SU-DHL-6 (cell line): ENCODE measurements at regions not wholly inside any gene's neighbourhood (a gene's known extent, or its start where the extent isn't known, plus 50 kb on each side); places are given as distances from the start of the nearest gene placed in this dataset.

Experiments used
- H2AFZ ChIP-seq: fragments of 200-600 bp; sonication (generic); 2 replicates; pipeline ENCODE4 v1.6.1; 2014; ENCODE audit warnings: low read depth, mild to moderate bottlenecking, moderate library complexity, mixed read lengths, antibody characterized with exemption, low read length; ENCODE audit not compliant: severe bottlenecking
- H3F3A ChIP-seq: fragments of 200-600 bp; shearing (Covaris generic); 2 replicates; pipeline ENCODE4 v1.6.0; 2016; ENCODE audit warnings: antibody characterized with exemption, mild to moderate bottlenecking; ENCODE audit not compliant: insufficient read depth
- H3K27ac ChIP-seq: fragments of 200-600 bp; sonication (generic); 2 replicates; pipeline ENCODE4 v1.5.1; 2016; ENCODE audit warnings: low read depth, mild to moderate bottlenecking, low read length, moderate library complexity, mixed read lengths
- H3K27me3 ChIP-seq: fragments of 200-600 bp; sonication (generic), shearing (Covaris generic); 2 replicates; pipeline ENCODE4 v1.6.0; 2014; ENCODE audit warnings: mild to moderate bottlenecking, low read length
- H3K36me3 ChIP-seq: fragments of 200-600 bp; sonication (generic); 2 replicates; pipeline ENCODE4 v1.6.1; 2014; ENCODE audit warnings: mild to moderate bottlenecking, low read length, mixed read lengths
- H3K4me2 ChIP-seq: fragments of 300-600, 200-600 bp; shearing (Covaris generic), sonication (generic); 2 replicates; pipeline ENCODE4 v1.6.0; 2014; ENCODE audit warnings: low read length, low read depth, mild to moderate bottlenecking; ENCODE audit not compliant: poor library complexity, severe bottlenecking
- H3K4me3 ChIP-seq: fragments of 200-600 bp; sonication (generic); 2 replicates; pipeline ENCODE4 v1.5.1; 2014; ENCODE audit warnings: antibody characterized with exemption, low read length, mild to moderate bottlenecking, mixed read lengths; ENCODE audit not compliant: insufficient read depth, poor library complexity, severe bottlenecking
- H3K79me2 ChIP-seq: fragments of 200-600 bp; sonication (generic); 2 replicates; pipeline ENCODE4 v1.6.1; 2014; ENCODE audit warnings: mild to moderate bottlenecking, low read length, moderate library complexity; ENCODE audit not compliant: insufficient read depth
- H3K9ac ChIP-seq: fragments of 200-600 bp; sonication (generic); 2 replicates; pipeline ENCODE4 v1.7.0; 2014; ENCODE audit warnings: mild to moderate bottlenecking, low read length
- H3K9me2 ChIP-seq: fragments of 200-600 bp; sonication (generic); replicated peaks from 2 replicates; pipeline ENCODE4 v1.6.1; 2014; ENCODE audit warnings: low read length; ENCODE audit not compliant: insufficient read depth
- H3K9me3 ChIP-seq: fragments of 200-600 bp; sonication (generic); 2 replicates; pipeline ENCODE4 v1.6.1; 2014; ENCODE audit warnings: low read length, mixed read lengths; ENCODE audit not compliant: insufficient read depth
- H4K20me1 ChIP-seq: fragments of 200-600 bp; sonication (generic); 2 replicates; pipeline ENCODE4 v1.6.1; 2014; ENCODE audit warnings: low read depth, mild to moderate bottlenecking, antibody characterized with exemption, low read length, moderate library complexity, mixed read lengths
- CTCF ChIP-seq: fragments of 200-600 bp; sonication (generic); IDR thresholded peaks from one replicate; pipeline ENCODE4 v1.5.1; 2017; ENCODE audit warnings: antibody characterized with exemption, mild to moderate bottlenecking, low read length, moderate library complexity; ENCODE audit not compliant: insufficient read depth, poor library complexity, severe bottlenecking
- EZH2phosphoT487 ChIP-seq: fragments of 200-600 bp; sonication (generic), shearing (Covaris generic); conservative IDR thresholded peaks from 2 replicates; pipeline ENCODE4 v1.6.1; 2018; ENCODE audit warnings: mild to moderate bottlenecking, antibody characterized with exemption, low read length, moderate library complexity, mixed read lengths

DNA sequence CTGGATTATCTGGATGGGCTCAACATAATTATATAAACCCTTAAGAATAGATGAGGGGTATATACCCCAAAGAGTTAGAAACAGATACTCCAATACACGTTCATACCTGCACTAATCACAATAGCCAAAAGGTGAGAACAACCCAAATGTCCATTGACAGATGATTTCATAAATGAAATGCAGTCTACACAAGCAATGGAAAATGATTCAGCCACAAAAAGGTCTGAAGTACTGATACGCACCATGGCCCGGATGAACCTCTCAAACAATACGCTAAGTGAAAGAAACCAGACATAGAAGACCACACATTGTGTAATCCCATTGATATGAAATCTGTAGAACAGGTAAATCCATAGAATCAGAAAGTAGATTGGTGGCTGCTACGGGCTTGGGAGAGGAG, 316.8 kb downstream of the LPIN1 start:
- no peak overlapping the region for H3K4me3 ChIP-seq
- H3K27me3 ChIP-seq: no peaks in the 10 kb centered on the region
- no peaks in the 10 kb centered on the region for H3K79me2 ChIP-seq
- no peak overlapping the region for H2AFZ ChIP-seq
- no peaks in the 10 kb centered on the region for H3K9me3 ChIP-seq
- H3K9me2 ChIP-seq: no peaks in the 10 kb centered on the region
- no peak overlapping the region for H3K27ac ChIP-seq
- H4K20me1 ChIP-seq: no peaks in the 10 kb centered on the region
- no peaks in the 10 kb centered on the region for H3K36me3 ChIP-seq
- TF ChIP-seq CTCF: no peak
- TF ChIP-seq EZH2phosphoT487: no peak
- H3K9ac ChIP-seq: no peak overlapping the region
- H3F3A ChIP-seq: peaks cover 4% of the 10 kb centered on the region; the same call in 1 of the 2 replicates
- H3K4me2 ChIP-seq: no peak overlapping the region

DNA sequence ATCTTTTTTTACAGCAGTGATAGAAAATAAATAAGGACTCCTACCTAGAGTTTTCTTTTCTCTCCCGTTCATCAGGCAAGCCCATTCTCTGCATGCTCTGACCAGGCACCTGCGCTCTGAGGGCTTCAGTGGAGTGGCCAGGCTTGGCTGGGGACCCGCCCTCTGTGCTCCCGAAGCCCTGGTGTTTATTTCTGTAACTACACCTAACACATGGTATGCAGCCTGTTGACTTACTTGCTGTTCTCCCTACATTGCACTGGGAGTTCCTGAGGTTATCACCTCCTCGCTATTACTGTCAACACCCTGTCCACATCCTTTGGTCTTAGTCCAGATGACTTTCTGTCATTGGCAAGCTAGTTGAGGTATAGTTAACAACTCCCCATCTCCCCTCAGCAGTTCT, 317.7 kb downstream of the LPIN1 start:
- Histone ChIP-seq H3K9me3 (no peaks in the 10 kb centered on the region), H3K36me3 (no peaks in the 10 kb centered on the region), H2AFZ (no peak overlapping the region), H3F3A (no peaks in the 10 kb centered on the region; the same call in 1 of the 2 replicates), H3K27ac (no peak overlapping the region), H3K9me2 (no peaks in the 10 kb centered on the region), H4K20me1 (no peaks in the 10 kb centered on the region), H3K79me2 (no peaks in the 10 kb centered on the region), H3K27me3 (no peaks in the 10 kb centered on the region), H3K4me3 (no peak overlapping the region), H3K4me2 (no peak overlapping the region), H3K9ac (no peak overlapping the region)
- TF ChIP-seq EZH2phosphoT487: no peak

DNA sequence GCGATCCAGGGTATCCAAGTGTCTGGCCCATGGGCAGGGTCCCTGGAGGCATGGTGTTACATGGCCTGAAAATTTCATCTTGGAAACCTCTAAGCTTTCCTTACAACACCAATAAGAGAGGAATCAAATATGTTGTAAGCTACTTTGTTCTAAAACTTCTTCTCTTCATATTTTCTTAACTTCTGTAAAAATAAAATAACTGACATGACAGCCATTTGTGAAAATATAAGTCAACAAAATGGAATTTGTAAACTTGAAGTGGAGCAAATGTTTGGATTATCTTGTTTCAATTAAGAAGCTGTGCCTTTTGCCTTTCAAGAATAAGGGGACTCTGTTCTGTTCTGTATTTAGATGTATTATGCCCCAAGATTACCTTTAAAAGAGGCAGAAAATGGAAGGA, 319.7 kb downstream of the LPIN1 start:
- no peaks in the 10 kb centered on the region for H4K20me1 ChIP-seq
- TF ChIP-seq CTCF: no peak
- no peak for TF ChIP-seq EZH2phosphoT487
- no peaks in the 10 kb centered on the region for H3K36me3 ChIP-seq
- no peak overlapping the region for H2AFZ ChIP-seq
- peaks cover 9% of the 10 kb centered on the region; the same call in 1 of the 2 replicates for H3F3A ChIP-seq
- H3K4me3 ChIP-seq: no peak overlapping the region
- H3K9me3 ChIP-seq: no peaks in the 10 kb centered on the region
- no peaks in the 10 kb centered on the region for H3K9me2 ChIP-seq
- H3K4me2 ChIP-seq: no peak overlapping the region
- no peak overlapping the region for H3K9ac ChIP-seq
- H3K27me3 ChIP-seq: no peaks in the 10 kb centered on the region
- H3K27ac ChIP-seq: no peak overlapping the region
- H3K79me2 ChIP-seq: no peaks in the 10 kb centered on the region

DNA sequence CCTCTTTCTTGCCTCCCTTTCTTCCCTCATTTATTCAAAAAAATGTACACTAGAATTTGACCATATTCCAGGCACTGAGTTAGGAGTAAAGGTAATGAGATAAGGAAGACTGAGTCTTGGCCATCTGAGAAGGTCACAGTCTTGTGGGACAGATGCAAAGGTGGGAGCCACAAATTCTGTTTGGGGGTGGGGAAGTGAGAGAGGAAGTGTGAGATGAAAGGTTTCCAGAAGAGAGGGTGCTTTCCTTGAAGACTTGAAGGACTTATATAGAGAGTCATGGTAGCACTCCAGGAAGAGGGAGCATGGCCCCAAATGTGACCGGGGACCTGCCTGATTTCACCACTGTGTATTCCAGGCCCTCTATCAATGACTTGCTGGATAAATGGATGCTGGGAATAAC, 320.6 kb downstream of the LPIN1 start:
- no peaks in the 10 kb centered on the region for H3K9me2 ChIP-seq

More for the DNA sequence above, 320.6 kb downstream of the LPIN1 start:
- no peak for TF ChIP-seq CTCF
- no peak for TF ChIP-seq EZH2phosphoT487
- H3K79me2 ChIP-seq: no peaks in the 10 kb centered on the region
- no peaks in the 10 kb centered on the region for H3K27me3 ChIP-seq
- H4K20me1 ChIP-seq: no peaks in the 10 kb centered on the region
- no peaks in the 10 kb centered on the region for H3K9me3 ChIP-seq
- H3K4me3 ChIP-seq: no peak overlapping the region
- H3K36me3 ChIP-seq: no peaks in the 10 kb centered on the region
- peaks cover 9% of the 10 kb centered on the region; the same call in 1 of the 2 replicates for H3F3A ChIP-seq
- H2AFZ ChIP-seq: no peak overlapping the region
- H3K4me2 ChIP-seq: no peak overlapping the region
- no peak overlapping the region for H3K27ac ChIP-seq
- no peak overlapping the region for H3K9ac ChIP-seq
